Colonic mucosa (tissue), 4 donors: ENCODE measurements at regions not wholly inside any gene's neighbourhood (a gene's known extent, or its start where the extent isn't known, plus 50 kb on each side); places are given as distances from the start of the nearest gene placed in this dataset.

Experiments used
- DNase-seq: peaks from one replicate; pipeline ENCODE4 v3.0.0-alpha.2; 2020
- H3K27ac ChIP-seq: fragments of 200-600 bp; one replicate; pipeline ENCODE4 v1.8.0; 2021
- H3K27me3 ChIP-seq: fragments of 200-600 bp; one replicate; pipeline ENCODE4 v1.8.0; 2021
- H3K36me3 ChIP-seq: fragments of 200-600 bp; one replicate; pipeline ENCODE4 v1.8.0; 2021
- H3K4me1 ChIP-seq: fragments of 200-600 bp; one replicate; pipeline ENCODE4 v1.8.0; 2021; ENCODE audit warnings: mild to moderate bottlenecking
- H3K4me3 ChIP-seq: fragments of 200-600 bp; one replicate; pipeline ENCODE4 v1.8.0; 2021
- H3K9ac ChIP-seq, 2 donors: one replicate each; pipeline ENCODE4 v1.7.0; 2013; ENCODE audit warnings: control low read depth in 2 of 2, low read depth in 2 of 2, low read length in 2 of 2
- H3K9me3 ChIP-seq: fragments of 200-600 bp; one replicate; pipeline ENCODE4 v1.8.0; 2021
- CTCF ChIP-seq: fragments of 200-600 bp; IDR thresholded peaks from one replicate; pipeline ENCODE4 v1.8.0; 2022; ENCODE audit warnings: antibody characterized with exemption, mild to moderate bottlenecking
- intact Hi-C: fragments of 100-400 bp; cut with DNase I; formaldehyde crosslinking; loops from one replicate; pipeline ENCODE4 v1.14.1; 2022
- donor health status: healthy.
- donor health status: DM: no; HTN: no; CAD: no.
- donor health status: DM: no; HTN: no; CAD: no.

- no peak for TF ChIP-seq CTCF
- intact Hi-C loops: no loop called here
- H3K4me1 ChIP-seq: no peaks in the 10 kb centered on the region
Measured at GRCh38 chr11:31921081-31921480, 110.0 kb upstream of the PAX6 start.

GRCh38 chr11:31919175-31919574, 108.1 kb upstream of the PAX6 start:
- H3K4me3 ChIP-seq: no peak overlapping the region
- no peaks in the 10 kb centered on the region for H3K9me3 ChIP-seq
- no peak for DNase-seq
- H3K4me1 ChIP-seq: no peaks in the 10 kb centered on the region
- H3K27me3 ChIP-seq: no peaks in the 10 kb centered on the region
- no peaks in the 10 kb centered on the region for H3K36me3 ChIP-seq
- intact Hi-C loops: no loop called here
- TF ChIP-seq CTCF: no peak
- no peak overlapping the region for H3K27ac ChIP-seq
- no peak overlapping the region for H3K9ac ChIP-seq

More at GRCh38 chr11:31921081-31921480, 110.0 kb upstream of the PAX6 start:
- no peak for DNase-seq
- Histone ChIP-seq H3K36me3 (no peaks in the 10 kb centered on the region), H3K4me3 (no peak overlapping the region), H3K9ac (no peak overlapping the region), H3K9me3 (no peaks in the 10 kb centered on the region), H3K27ac (no peak overlapping the region), H3K27me3 (no peaks in the 10 kb centered on the region)

- Histone ChIP-seq H3K9me3 (no peaks in the 10 kb centered on the region), H3K27ac (no peak overlapping the region)
- no peak for TF ChIP-seq CTCF
Measured at GRCh38 chr11:31915867-31916266, 104.7 kb upstream of the PAX6 start.

GRCh38 chr11:31913985-31914384, 102.9 kb upstream of the PAX6 start:
- Histone ChIP-seq H3K27me3 (no peaks in the 10 kb centered on the region), H3K4me1 (no peaks in the 10 kb centered on the region), H3K36me3 (no peaks in the 10 kb centered on the region), H3K9ac (no peak overlapping the region), H3K27ac (no peak overlapping the region), H3K9me3 (no peaks in the 10 kb centered on the region), H3K4me3 (no peak overlapping the region)
- intact Hi-C loops: no loop called here
- no peak for TF ChIP-seq CTCF
- DNase-seq: no peak

More at GRCh38 chr11:31915867-31916266, 104.7 kb upstream of the PAX6 start:
- DNase-seq: no peak
- Histone ChIP-seq H3K9ac (no peak overlapping the region), H3K4me1 (no peaks in the 10 kb centered on the region), H3K27me3 (no peaks in the 10 kb centered on the region), H3K4me3 (no peak overlapping the region), H3K36me3 (no peaks in the 10 kb centered on the region)
- intact Hi-C loops: no loop called here

- H3K9me3 ChIP-seq: no peaks in the 10 kb centered on the region
- intact Hi-C loops: no loop called here
Measured at GRCh38 chr11:31912808-31913207, 101.7 kb upstream of the PAX6 start.

More at GRCh38 chr11:31912808-31913207, 101.7 kb upstream of the PAX6 start:
- Histone ChIP-seq H3K27me3 (no peaks in the 10 kb centered on the region), H3K9ac (no peak overlapping the region), H3K4me3 (no peak overlapping the region), H3K27ac (no peak overlapping the region), H3K4me1 (no peaks in the 10 kb centered on the region), H3K36me3 (no peaks in the 10 kb centered on the region)
- no peak for DNase-seq
- no peak for TF ChIP-seq CTCF
